ENCODE measurements at regions not wholly inside any gene's neighbourhood (a gene's known extent, or its start where the extent isn't known, plus 50 kb on each side); places are given as distances from the start of the nearest gene placed in this dataset.
A peak's percentile ranks its signal among the peaks of the same experiment; 100 is the strongest.

DNA sequence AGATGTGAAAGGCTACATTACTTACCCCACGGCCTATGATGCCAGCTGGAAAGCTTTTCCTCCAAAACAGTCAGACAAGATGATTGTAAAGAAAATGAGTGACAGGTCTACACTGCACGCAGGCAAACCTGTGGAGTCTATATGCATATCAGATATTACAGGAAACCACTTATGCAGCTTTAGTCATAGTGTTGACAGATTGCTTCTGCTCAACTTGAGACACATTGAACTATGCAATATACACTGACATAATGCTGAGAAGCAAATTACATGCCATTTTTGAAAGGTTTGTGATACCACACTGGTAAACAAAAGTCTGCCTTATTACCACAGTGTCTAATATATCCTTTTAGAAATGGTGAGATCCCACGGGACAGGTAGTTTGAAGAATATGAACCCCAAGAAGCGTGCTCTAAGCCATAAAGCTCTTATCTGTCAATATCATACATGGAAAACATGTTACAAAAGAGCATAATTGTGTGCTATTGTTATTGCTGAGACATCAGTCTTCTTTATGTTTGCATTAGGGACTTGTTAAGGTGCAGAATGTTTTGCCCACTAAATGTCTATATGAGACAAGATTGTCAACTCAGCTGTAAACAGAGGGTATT, 1835.8 kb upstream of the TENM3 start:
- ATAC-seq (no peak), FAIRE-seq (no peak), DNase-seq (ENCODE audit: low spot score) (no peak)
- in situ Hi-C loops (cut with HindIII; ENCODE audit: extremely low pct_ligation_motif_present, low pct_unique_long_range_greater_than_20kb) (no loop called here), intact Hi-C loops (cut with micrococcal nuclease; ENCODE audit: unreplicated experiment) (no loop called here)
- H3K27me3 ChIP-seq (ENCODE audit: control insufficient read depth in 1 of 2, insufficient read depth in 2 of 2, low read length in 2 of 2) = peaks cover 0 to 3% of the 10 kb centered on the region in 2 experiments; a peak in 2 of 5 replicates
- ChIA-PET CTCF (ENCODE audit: low intra/inter-chr PET ratio, low total read pairs) (no interaction called here), POLR2A (no interaction called here)
- H3K4me2 ChIP-seq (ENCODE audit: low read depth, low read length) = no peak overlapping the region
- H3K4me1 ChIP-seq (ENCODE audit: insufficient read depth, low read length) = no peaks in the 10 kb centered on the region
- no peaks in the 10 kb centered on the region for H4K20me1 ChIP-seq (ENCODE audit: insufficient read depth, low read length)
- H3K4me3 ChIP-seq (replicated peaks in 1 of 3; ENCODE audit: insufficient read depth in 1 of 3, low read depth in 2 of 3, low read length in 3 of 3) = no peak overlapping the region
- H3K36me3 ChIP-seq (replicated peaks in 1 of 2; ENCODE audit: control insufficient read depth in 1 of 2, insufficient read depth in 2 of 2, low read length in 2 of 2) = no peaks in the 10 kb centered on the region
- TF ChIP-seq SMARCE1 (IDR thresholded peaks at IDR 0.05; ENCODE audit: borderline replicate concordance) (no peak), ATAD3A (CRISPR knock-in tag; IDR thresholded peaks at IDR 0.05) (no peak), MAFK (conservative IDR thresholded peaks at IDR 0.05 in 1 of 2, IDR thresholded peaks at IDR 0.05 in 1 of 2; ENCODE audit: low read length in 2 of 2) (peak in 1 of 2 experiments; percentile 39; a peak in 3 of 4 replicates), KDM4B (CRISPR knock-in tag; IDR thresholded peaks at IDR 0.05) (no peak), RAD21 (CRISPR knock-in tag; IDR thresholded peaks at IDR 0.05) (no peak), ZNF230 (CRISPR knock-in tag; IDR thresholded peaks at IDR 0.05) (no peak)
- TF ChIP-seq, protein P1, sequence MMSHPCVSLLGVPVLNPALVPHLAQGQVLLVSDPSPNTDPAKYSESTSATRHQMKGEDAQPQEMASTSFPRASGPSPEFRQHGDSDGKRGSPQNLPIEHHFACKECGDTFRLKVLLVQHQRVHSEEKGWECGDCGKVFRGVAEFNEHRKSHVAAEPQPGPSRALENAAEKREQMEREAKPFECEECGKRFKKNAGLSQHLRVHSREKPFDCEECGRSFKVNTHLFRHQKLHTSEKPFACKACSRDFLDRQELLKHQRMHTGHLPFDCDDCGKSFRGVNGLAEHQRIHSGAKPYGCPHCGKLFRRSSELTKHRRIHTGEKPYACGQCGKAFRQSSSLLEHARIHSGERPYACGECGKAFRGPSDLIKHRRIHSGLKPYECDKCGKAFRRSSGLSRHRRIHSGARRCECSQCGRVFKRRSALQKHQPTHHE (CRISPR knock-in tag; IDR thresholded peaks at IDR 0.05; ENCODE audit: borderline replicate concordance) = no peak
- TF ChIP-seq, protein P2, sequence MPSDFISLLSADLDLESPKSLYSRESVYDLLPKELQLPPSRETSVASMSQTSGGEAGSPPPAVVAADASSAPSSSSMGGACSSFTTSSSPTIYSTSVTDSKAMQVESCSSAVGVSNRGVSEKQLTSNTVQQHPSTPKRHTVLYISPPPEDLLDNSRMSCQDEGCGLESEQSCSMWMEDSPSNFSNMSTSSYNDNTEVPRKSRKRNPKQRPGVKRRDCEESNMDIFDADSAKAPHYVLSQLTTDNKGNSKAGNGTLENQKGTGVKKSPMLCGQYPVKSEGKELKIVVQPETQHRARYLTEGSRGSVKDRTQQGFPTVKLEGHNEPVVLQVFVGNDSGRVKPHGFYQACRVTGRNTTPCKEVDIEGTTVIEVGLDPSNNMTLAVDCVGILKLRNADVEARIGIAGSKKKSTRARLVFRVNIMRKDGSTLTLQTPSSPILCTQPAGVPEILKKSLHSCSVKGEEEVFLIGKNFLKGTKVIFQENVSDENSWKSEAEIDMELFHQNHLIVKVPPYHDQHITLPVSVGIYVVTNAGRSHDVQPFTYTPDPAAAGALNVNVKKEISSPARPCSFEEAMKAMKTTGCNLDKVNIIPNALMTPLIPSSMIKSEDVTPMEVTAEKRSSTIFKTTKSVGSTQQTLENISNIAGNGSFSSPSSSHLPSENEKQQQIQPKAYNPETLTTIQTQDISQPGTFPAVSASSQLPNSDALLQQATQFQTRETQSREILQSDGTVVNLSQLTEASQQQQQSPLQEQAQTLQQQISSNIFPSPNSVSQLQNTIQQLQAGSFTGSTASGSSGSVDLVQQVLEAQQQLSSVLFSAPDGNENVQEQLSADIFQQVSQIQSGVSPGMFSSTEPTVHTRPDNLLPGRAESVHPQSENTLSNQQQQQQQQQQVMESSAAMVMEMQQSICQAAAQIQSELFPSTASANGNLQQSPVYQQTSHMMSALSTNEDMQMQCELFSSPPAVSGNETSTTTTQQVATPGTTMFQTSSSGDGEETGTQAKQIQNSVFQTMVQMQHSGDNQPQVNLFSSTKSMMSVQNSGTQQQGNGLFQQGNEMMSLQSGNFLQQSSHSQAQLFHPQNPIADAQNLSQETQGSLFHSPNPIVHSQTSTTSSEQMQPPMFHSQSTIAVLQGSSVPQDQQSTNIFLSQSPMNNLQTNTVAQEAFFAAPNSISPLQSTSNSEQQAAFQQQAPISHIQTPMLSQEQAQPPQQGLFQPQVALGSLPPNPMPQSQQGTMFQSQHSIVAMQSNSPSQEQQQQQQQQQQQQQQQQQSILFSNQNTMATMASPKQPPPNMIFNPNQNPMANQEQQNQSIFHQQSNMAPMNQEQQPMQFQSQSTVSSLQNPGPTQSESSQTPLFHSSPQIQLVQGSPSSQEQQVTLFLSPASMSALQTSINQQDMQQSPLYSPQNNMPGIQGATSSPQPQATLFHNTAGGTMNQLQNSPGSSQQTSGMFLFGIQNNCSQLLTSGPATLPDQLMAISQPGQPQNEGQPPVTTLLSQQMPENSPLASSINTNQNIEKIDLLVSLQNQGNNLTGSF (CRISPR knock-in tag; IDR thresholded peaks at IDR 0.05) = no peak
- H3K9me3 ChIP-seq (ENCODE audit: low read length) = no peaks in the 10 kb centered on the region
- H3K9ac ChIP-seq (ENCODE audit: insufficient read depth, low read depth, low read length) = no peak overlapping the region
- no peak overlapping the region for H2AFZ ChIP-seq (ENCODE audit: low read length)
- H3K27ac ChIP-seq (ENCODE audit: extremely low read length, insufficient read depth, low read length) = no peak overlapping the region
- no TSS peak for BruUV-seq (replicated peaks)
- H3K79me2 ChIP-seq (ENCODE audit: insufficient read depth, low read length) = no peaks in the 10 kb centered on the region
- WGBS (ENCODE audit: low lambda C conversion rate) = 0% methylated on average over 4 of the region's 4 CpGs

All from HepG2 (cell line).